ENCODE measurements at regions not wholly inside any gene's neighbourhood (a gene's known extent, or its start where the extent isn't known, plus 50 kb on each side); places are given as distances from the start of the nearest gene placed in this dataset.
"Not testable (repeated sequence)": the region's sequence is repeated elsewhere in the genome, so short reads cannot be mapped to it uniquely, and the experiment has no call there.

GRCh38 chr4:19205853-19206252, 1045.9 kb upstream of the SLIT2 start:
- Histone ChIP-seq H3K9me3 (no peaks in the 10 kb centered on the region), H3K27me3 (no peaks in the 10 kb centered on the region), H3K4me1 (no peaks in the 10 kb centered on the region), H3K36me3 (no peaks in the 10 kb centered on the region), H3K27ac (no peak overlapping the region), H3K4me3 (no peak overlapping the region)
- intact Hi-C loops (cut with DNase I) = no loop called here
- 66 to 68% methylated on average over 2 of the region's 2 CpGs for WGBS, 2 donors
- TF ChIP-seq CTCF (IDR thresholded peaks at IDR 0.05) = no peak
- TF ChIP-seq POLR2A (IDR thresholded peaks at IDR 0.05) = no peak
- no peak for DNase-seq

DNA sequence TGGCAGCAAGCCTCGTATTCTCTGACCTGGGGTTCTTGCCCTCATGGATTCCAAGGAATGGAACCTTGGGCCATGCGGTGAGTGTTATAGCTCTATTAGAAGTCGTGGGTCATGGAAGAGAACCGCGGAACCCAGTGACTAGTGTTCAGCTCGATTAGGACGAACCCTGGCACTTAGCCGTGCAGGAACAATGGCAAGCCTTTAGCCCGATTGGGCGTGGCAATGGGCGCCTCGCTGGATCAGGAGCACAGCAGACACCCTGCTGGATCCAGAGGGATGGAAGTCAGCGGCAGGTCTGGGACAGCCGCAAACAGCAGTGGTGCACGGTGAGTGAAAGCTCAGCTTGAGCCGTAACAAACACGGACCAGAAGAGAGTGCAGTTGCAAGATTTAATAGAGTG, 1053.9 kb upstream of the SLIT2 start:
- 85 to 90% methylated on average over 16 to 17 of the region's 17 CpGs for WGBS, 2 donors
- H3K4me3 ChIP-seq; H3K4me1 ChIP-seq; intact Hi-C loops (cut with DNase I); DNase-seq; H3K36me3 ChIP-seq; H3K27me3 ChIP-seq; H3K27ac ChIP-seq; H3K9me3 ChIP-seq: not testable (repeated sequence)

DNA sequence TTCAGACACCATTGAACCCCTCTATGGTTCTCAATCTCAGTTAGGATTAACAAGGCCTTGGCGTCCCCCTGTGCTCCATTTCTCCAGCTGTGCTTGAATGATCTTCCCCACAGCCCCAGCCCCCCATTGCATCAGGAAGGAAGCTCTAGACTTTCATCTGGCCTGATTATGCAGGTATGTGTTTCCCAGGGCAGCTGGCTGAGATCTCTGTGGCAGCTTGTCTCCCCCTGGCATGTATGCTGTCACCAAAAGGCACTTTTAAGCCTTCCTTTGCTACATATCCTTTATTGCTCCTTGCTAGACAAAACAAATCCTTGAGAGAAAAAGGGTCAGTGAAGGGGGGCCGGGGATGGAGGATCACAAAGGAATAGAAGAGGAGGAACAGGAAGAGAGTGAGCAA, 1056.0 kb upstream of the SLIT2 start:
- intact Hi-C loops (cut with DNase I) = no loop called here
- DNase-seq = no peak
- 29 to 30% methylated on average over 2 of the region's 2 CpGs for WGBS, 2 donors
- no peaks in the 10 kb centered on the region for H3K27me3 ChIP-seq
- no peak overlapping the region for H3K4me3 ChIP-seq
- H3K9me3 ChIP-seq = no peaks in the 10 kb centered on the region
- H3K36me3 ChIP-seq = no peaks in the 10 kb centered on the region
- H3K27ac ChIP-seq = no peak overlapping the region
- no peak for TF ChIP-seq CTCF (IDR thresholded peaks at IDR 0.05)
- no peak for TF ChIP-seq POLR2A (IDR thresholded peaks at IDR 0.05)
- H3K4me1 ChIP-seq = no peaks in the 10 kb centered on the region

- H3K36me3 ChIP-seq = no peaks in the 10 kb centered on the region
- no peaks in the 10 kb centered on the region for H3K9me3 ChIP-seq
- 58 to 76% methylated on average over 3 of the region's 3 CpGs for WGBS, 2 donors
- no peak overlapping the region for H3K27ac ChIP-seq
- no peaks in the 10 kb centered on the region for H3K27me3 ChIP-seq
- no peak for DNase-seq
- no peaks in the 10 kb centered on the region for H3K4me1 ChIP-seq
- intact Hi-C loops (cut with DNase I) = no loop called here
- no peak overlapping the region for H3K4me3 ChIP-seq
- no peak for TF ChIP-seq POLR2A (IDR thresholded peaks at IDR 0.05)
- TF ChIP-seq CTCF (IDR thresholded peaks at IDR 0.05) = no peak
These were observed 1057.0 kb upstream of the SLIT2 start for GRCh38 chr4:19194672-19195071.

GRCh38 chr4:19193274-19193981, 1058.3 kb upstream of the SLIT2 start:
- Histone ChIP-seq H3K27me3 (no peaks in the 10 kb centered on the region), H3K36me3 (no peaks in the 10 kb centered on the region), H3K4me1 (no peaks in the 10 kb centered on the region), H3K4me3 (no peak overlapping the region), H3K9me3 (no peaks in the 10 kb centered on the region), H3K27ac (no peak overlapping the region)
- intact Hi-C loops (cut with DNase I) = no loop called here
- TF ChIP-seq CTCF (IDR thresholded peaks at IDR 0.05) = no peak
- TF ChIP-seq POLR2A (IDR thresholded peaks at IDR 0.05) = no peak
- DNase-seq = no peak
- 62 to 68% methylated on average over 8 to 9 of the region's 9 CpGs for WGBS, 2 donors

Measured in esophagus squamous epithelium (tissue), 5 donors.